Adrenal gland (tissue), 5 donors: ENCODE measurements at regions not wholly inside any gene's neighbourhood (a gene's known extent, or its start where the extent isn't known, plus 50 kb on each side); places are given as distances from the start of the nearest gene placed in this dataset.

Source experiments
- POLR2A ChIP-seq, 2 donors: fragments of 450-650 bp; IDR thresholded peaks; one replicate each; pipeline ENCODE4 v1.6.1; 2017; ENCODE audit warnings: antibody characterized with exemption in 2 of 2, mild to moderate bottlenecking in 2 of 2, moderate library complexity in 1 of 2
- TF ChIP-seq, protein P1 (sequence below), 6 experiments: fragments of 450-650 bp in 4 of 6; fragments of 200-600 bp in 2 of 6; sonication (generic) in 1 of 6; IDR thresholded peaks; 1 replicate in 5 of 6; 2 replicates in 1 of 6; pipeline versions ENCODE4 v1.5.1 to v1.8.0; 2016 to 2021; ENCODE audit warnings: antibody characterized with exemption in 6 of 6, mild to moderate bottlenecking in 2 of 6, moderate library complexity in 1 of 6
- donor health status: DM: no; HTN: no; CAD: no.

- no peak for TF ChIP-seq POLR2A (IDR thresholded peaks at IDR 0.05)
- TF ChIP-seq, protein P1, sequence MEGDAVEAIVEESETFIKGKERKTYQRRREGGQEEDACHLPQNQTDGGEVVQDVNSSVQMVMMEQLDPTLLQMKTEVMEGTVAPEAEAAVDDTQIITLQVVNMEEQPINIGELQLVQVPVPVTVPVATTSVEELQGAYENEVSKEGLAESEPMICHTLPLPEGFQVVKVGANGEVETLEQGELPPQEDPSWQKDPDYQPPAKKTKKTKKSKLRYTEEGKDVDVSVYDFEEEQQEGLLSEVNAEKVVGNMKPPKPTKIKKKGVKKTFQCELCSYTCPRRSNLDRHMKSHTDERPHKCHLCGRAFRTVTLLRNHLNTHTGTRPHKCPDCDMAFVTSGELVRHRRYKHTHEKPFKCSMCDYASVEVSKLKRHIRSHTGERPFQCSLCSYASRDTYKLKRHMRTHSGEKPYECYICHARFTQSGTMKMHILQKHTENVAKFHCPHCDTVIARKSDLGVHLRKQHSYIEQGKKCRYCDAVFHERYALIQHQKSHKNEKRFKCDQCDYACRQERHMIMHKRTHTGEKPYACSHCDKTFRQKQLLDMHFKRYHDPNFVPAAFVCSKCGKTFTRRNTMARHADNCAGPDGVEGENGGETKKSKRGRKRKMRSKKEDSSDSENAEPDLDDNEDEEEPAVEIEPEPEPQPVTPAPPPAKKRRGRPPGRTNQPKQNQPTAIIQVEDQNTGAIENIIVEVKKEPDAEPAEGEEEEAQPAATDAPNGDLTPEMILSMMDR (IDR thresholded peaks at IDR 0.05) = no peak
Measured at GRCh38 chr3:127068111-127068810, 85.3 kb downstream of the PLXNA1 start.
